GM23248 (cell line): ENCODE measurements at regions not wholly inside any gene's neighbourhood (a gene's known extent, or its start where the extent isn't known, plus 50 kb on each side); places are given as distances from the start of the nearest gene placed in this dataset.

Experiments
- EZH2 ChIP-seq: fragments of 200-600 bp; sonication (generic); IDR thresholded peaks from 2 replicates; pipeline ENCODE4 v1.6.1; 2018; ENCODE audit warnings: antibody characterized with exemption, mild to moderate bottlenecking; ENCODE audit not compliant: insufficient read depth, poor library complexity, severe bottlenecking
- EZH2phosphoT487 ChIP-seq: fragments of 200-600 bp; sonication (generic); IDR thresholded peaks from 2 replicates; pipeline ENCODE4 v1.6.1; 2018; ENCODE audit warnings: antibody characterized with exemption, moderate library complexity, mild to moderate bottlenecking, low read depth; ENCODE audit not compliant: insufficient read depth

DNA sequence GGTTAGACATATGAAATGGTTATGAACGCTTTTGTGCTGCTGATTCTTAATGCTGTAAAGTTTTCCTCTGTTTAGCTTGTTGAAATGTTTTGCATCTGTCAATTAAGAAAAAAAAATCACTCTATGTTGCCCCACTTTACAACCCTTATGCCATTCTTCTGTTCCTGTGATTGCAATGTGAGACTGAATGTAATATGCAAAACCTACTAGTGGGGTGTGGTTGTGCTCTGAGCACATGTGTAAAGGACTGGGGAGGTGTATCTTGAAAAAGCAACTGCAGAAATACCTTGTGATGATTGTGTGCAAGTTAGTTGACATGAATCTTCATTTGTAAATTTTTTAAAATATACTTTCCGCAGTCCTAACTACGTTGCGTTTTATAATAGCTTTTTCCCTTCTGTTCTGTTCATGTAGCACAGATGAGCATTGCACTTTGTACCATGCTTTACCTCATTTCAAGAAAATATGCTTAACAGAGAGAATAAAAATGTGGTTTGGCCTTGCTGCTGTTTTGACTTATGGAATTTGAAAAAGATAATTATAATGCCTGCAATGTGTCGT, 357.0 kb upstream of the PIK3R1 start:
- TF ChIP-seq EZH2 (no peak), EZH2phosphoT487 (no peak)
